Right lobe of liver (tissue), 6 donors: ENCODE measurements at regions not wholly inside any gene's neighbourhood (a gene's known extent, or its start where the extent isn't known, plus 50 kb on each side); places are given as distances from the start of the nearest gene placed in this dataset.

Source experiments
- ATAC-seq, 4 donors: fragments of 200-7000 bp; cut with Tn5 transposase; one replicate each; pipeline ENCODE4 v1.9.1; 2020; ENCODE audit warnings: mild to moderate bottlenecking in 4 of 4, moderate library complexity in 4 of 4
- DNase-seq, 3 donors: peaks; one replicate each; pipeline ENCODE4 v3.0.0-alpha.2; 2020
- H3K27ac ChIP-seq, 3 donors: fragments of 200-600 bp; one replicate each; pipeline ENCODE4 v1.8.0; 2022
- H3K27me3 ChIP-seq, 2 donors: fragments of 200-600 bp; one replicate each; pipeline ENCODE4 v1.8.0; 2022
- H3K36me3 ChIP-seq, 4 donors: fragments of 200-600 bp; sonication (generic) in 1 of 4; one replicate each; pipeline versions ENCODE4 v1.5.1 to v1.8.0; 2017 to 2022; ENCODE audit warnings: control low read depth in 1 of 4
- H3K4me1 ChIP-seq, 4 donors: fragments of 200-600 bp; sonication (generic) in 1 of 4; one replicate each; pipeline versions ENCODE4 v1.5.1 to v1.8.0; 2017 to 2022; ENCODE audit warnings: control low read depth in 1 of 4
- H3K4me3 ChIP-seq, 3 donors: fragments of 200-600 bp; one replicate each; pipeline ENCODE4 v1.8.0; 2022
- H3K9me3 ChIP-seq, 4 donors: fragments of 200-600 bp; sonication (generic) in 1 of 4; one replicate each; pipeline versions ENCODE4 v1.5.1 to v1.8.0; 2017 to 2022; ENCODE audit warnings: control low read depth in 1 of 4
- CTCF ChIP-seq, 4 donors: fragments of 200-600 bp in 3 of 4; fragments of 450-650 bp in 1 of 4; IDR thresholded peaks; one replicate each; pipeline versions ENCODE4 v1.5.1 to v1.8.0; 2016 to 2022; ENCODE audit warnings: antibody characterized with exemption in 4 of 4, mild to moderate bottlenecking in 2 of 4
- POLR2A ChIP-seq: fragments of 450-650 bp; IDR thresholded peaks from one replicate; pipeline ENCODE4 v1.6.1; 2017; ENCODE audit warnings: antibody characterized with exemption, mild to moderate bottlenecking
- WGBS: methylation state at CpG from one replicate; pipeline ENCODE4 v1.1.6; 2018; ENCODE audit warnings: low coverage, low lambda C conversion rate; ENCODE audit not compliant: insufficient coverage; ENCODE audit errors: missing lambda C conversion rate; 5-methylcytosine and 5-hydroxymethylcytosine counted together
- intact Hi-C, 2 donors: fragments of 100-400 bp; cut with DNase I; formaldehyde crosslinking; loops; one replicate each; pipeline versions ENCODE4 v1.11.2 to v1.14.1; 2022
- donor health status: DM: no; HTN: yes; CAD: no.
- donor health status: DM: no; HTN: no; CAD: no.
- donor health status: DM: no; HTN: no; CAD: no.
- donor health status: DM: no; HTN: yes; CAD: no.
- donor health status: DM: no; HTN: yes; CAD: no.

- Histone ChIP-seq H3K4me3 (no peak overlapping the region), H3K27me3 (no peaks in the 10 kb centered on the region), H3K4me1 (no peaks in the 10 kb centered on the region), H3K9me3 (no peaks in the 10 kb centered on the region), H3K36me3 (no peaks in the 10 kb centered on the region), H3K27ac (no peak overlapping the region)
- intact Hi-C loops, result no loop called here
- WGBS, result 72% methylated on average over 11 of the region's 28 CpGs
- DNase-seq (no peak), ATAC-seq (no peak)
- TF ChIP-seq POLR2A (no peak), CTCF (IDR thresholded peaks at IDR 0.05) (no peak)
Observed at GRCh38 chr5:2112173-2113025, 229.7 kb upstream of the IRX4 start.

- ATAC-seq, result peak in 1 of 4 donors; percentile 30
- no peaks in the 10 kb centered on the region for H3K36me3 ChIP-seq
- intact Hi-C loops, result no loop called here
- TF ChIP-seq POLR2A (no peak), CTCF (IDR thresholded peaks at IDR 0.05) (no peak)
- no peaks in the 10 kb centered on the region for H3K9me3 ChIP-seq
- no peak overlapping the region for H3K4me3 ChIP-seq
- no peak for DNase-seq
- no peak overlapping the region for H3K27ac ChIP-seq
- no peaks in the 10 kb centered on the region for H3K27me3 ChIP-seq
- WGBS, result 90% methylated on average over 21 of the region's 36 CpGs
- H3K4me1 ChIP-seq, result no peaks in the 10 kb centered on the region
Observed at GRCh38 chr5:2111569-2112105, 228.9 kb upstream of the IRX4 start.

GRCh38 chr5:2110934-2111462 lies 228.3 kb upstream of the IRX4 start:
- peak in 1 of 4 donors; percentile 18 for ATAC-seq
- Histone ChIP-seq H3K4me1 (no peaks in the 10 kb centered on the region), H3K4me3 (no peak overlapping the region), H3K27ac (no peak overlapping the region), H3K36me3 (no peaks in the 10 kb centered on the region), H3K9me3 (no peaks in the 10 kb centered on the region), H3K27me3 (no peaks in the 10 kb centered on the region)
- intact Hi-C loops, result no loop called here
- TF ChIP-seq POLR2A, result no peak
- TF ChIP-seq CTCF (IDR thresholded peaks at IDR 0.05), result no peak
- DNase-seq, result no peak
- 45% methylated on average over 2 of the region's 17 CpGs for WGBS

DNA sequence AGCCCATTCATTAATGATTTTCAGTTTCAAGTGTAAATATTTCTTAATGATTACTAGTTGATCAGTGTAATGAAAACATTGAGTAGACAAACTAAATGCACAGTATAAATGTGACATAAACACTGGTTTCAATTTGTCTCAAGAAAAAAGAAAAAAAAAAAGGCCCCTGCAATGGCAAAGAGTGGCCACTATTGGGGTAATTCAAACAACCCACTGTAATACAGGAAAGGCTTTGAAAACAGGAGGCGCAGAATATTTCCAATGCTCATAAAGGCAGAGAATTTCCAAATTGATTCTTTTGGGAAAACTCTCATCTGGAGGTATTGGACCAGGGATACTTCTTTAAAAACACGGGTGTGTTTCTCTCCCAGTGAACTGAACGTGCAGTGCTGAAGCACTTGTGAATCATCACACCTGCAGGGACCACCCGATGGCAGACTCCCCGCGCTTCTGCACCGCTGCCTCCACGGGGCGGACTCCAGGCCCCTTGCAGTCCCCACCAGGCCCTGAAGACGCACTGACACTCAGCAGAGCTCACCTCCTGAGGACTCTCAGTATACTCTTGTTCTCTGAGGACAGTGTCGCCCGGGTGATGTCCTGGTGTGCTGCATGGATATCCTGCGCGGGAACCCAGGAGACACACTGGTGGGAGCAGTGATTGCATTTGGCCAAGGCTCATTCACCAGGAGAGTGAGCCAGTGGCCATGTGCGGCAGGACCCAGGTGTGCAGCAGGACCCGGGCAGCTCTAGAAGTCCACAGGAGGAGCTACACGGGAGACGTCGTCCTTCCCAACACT lies 227.6 kb upstream of the IRX4 start:
- 60% methylated on average over 9 of the region's 19 CpGs for WGBS
- H3K36me3 ChIP-seq, result no peaks in the 10 kb centered on the region
- no peaks in the 10 kb centered on the region for H3K27me3 ChIP-seq
- H3K4me1 ChIP-seq, result no peaks in the 10 kb centered on the region
- intact Hi-C loops, result no loop called here
- H3K27ac ChIP-seq, result no peak overlapping the region
- DNase-seq (no peak), ATAC-seq (no peak)
- TF ChIP-seq POLR2A, result no peak
- H3K9me3 ChIP-seq, result no peaks in the 10 kb centered on the region
- no peak overlapping the region for H3K4me3 ChIP-seq
